GM11168 (cell line): ENCODE measurements at regions not wholly inside any gene's neighbourhood (a gene's known extent, or its start where the extent isn't known, plus 50 kb on each side); places are given as distances from the start of the nearest gene placed in this dataset.

Experiments
- in situ Hi-C: fragments of 300-500 bp; cut with MboI; formaldehyde crosslinking; loops from one replicate; pipeline ENCODE4 v1.12.0; 2022; ENCODE audit warnings: low sequenced_read_pairs; ENCODE audit not compliant: unreplicated experiment

- in situ Hi-C loops: loop anchor here (25.0 kb wide), 1 partner anchor 882 kb away; no protein-coding TSS in a partner anchor
These were observed 1107.5 kb upstream of the B3GALT2 start for GRCh38 chr1:194293851-194294405.

GRCh38 chr1:194292966-194293365, 1106.6 kb upstream of the B3GALT2 start:
- in situ Hi-C loops: loop anchor here (25.0 kb wide), 1 partner anchor 881 kb away; no protein-coding TSS in a partner anchor

- in situ Hi-C loops: loop anchor here (25.0 kb wide), 1 partner anchor 877 kb away; no protein-coding TSS in a partner anchor
These were observed 1103.3 kb upstream of the B3GALT2 start for GRCh38 chr1:194289569-194290266.

GRCh38 chr1:194288238-194288637, 1101.8 kb upstream of the B3GALT2 start:
- in situ Hi-C loops: loop anchor here (25.0 kb wide), 1 partner anchor 876 kb away; no protein-coding TSS in a partner anchor

- in situ Hi-C loops: loop anchor here (25.0 kb wide), 1 partner anchor 869 kb away; no protein-coding TSS in a partner anchor
These were observed 1095.0 kb upstream of the B3GALT2 start for GRCh38 chr1:194281376-194281775.

GRCh38 chr1:194280463-194280862, 1094.0 kb upstream of the B3GALT2 start:
- in situ Hi-C loops: loop anchor here (25.0 kb wide), 1 partner anchor 868 kb away; no protein-coding TSS in a partner anchor

GRCh38 chr1:194279975-194280374, 1093.6 kb upstream of the B3GALT2 start:
- in situ Hi-C loops: loop anchor here (25.0 kb wide), 1 partner anchor 868 kb away; no protein-coding TSS in a partner anchor

- in situ Hi-C loops: loop anchor here (25.0 kb wide), 1 partner anchor 866 kb away; no protein-coding TSS in a partner anchor
These were observed 1091.5 kb upstream of the B3GALT2 start for GRCh38 chr1:194277927-194278326.

- in situ Hi-C loops: no loop called here
These were observed 1087.2 kb upstream of the B3GALT2 start for GRCh38 chr1:194273660-194274059.

- in situ Hi-C loops: no loop called here
These were observed 1082.4 kb upstream of the B3GALT2 start for GRCh38 chr1:194268839-194269238.

GRCh38 chr1:194267021-194267420, 1080.6 kb upstream of the B3GALT2 start:
- in situ Hi-C loops: no loop called here

GRCh38 chr1:194256010-194256409, 1069.6 kb upstream of the B3GALT2 start:
- in situ Hi-C loops: no loop called here

GRCh38 chr1:194252199-194252598, 1065.8 kb upstream of the B3GALT2 start:
- in situ Hi-C loops: no loop called here

GRCh38 chr1:194241215-194241614, 1054.8 kb upstream of the B3GALT2 start:
- in situ Hi-C loops: no loop called here

- in situ Hi-C loops: no loop called here
These were observed 1046.7 kb upstream of the B3GALT2 start for GRCh38 chr1:194233069-194233468.

GRCh38 chr1:194230351-194231144, 1044.1 kb upstream of the B3GALT2 start:
- in situ Hi-C loops: no loop called here

- in situ Hi-C loops: no loop called here
These were observed 1042.0 kb upstream of the B3GALT2 start for GRCh38 chr1:194228427-194228826.

- in situ Hi-C loops: no loop called here
These were observed 1040.7 kb upstream of the B3GALT2 start for GRCh38 chr1:194227161-194227560.

GRCh38 chr1:194225821-194226220, 1039.4 kb upstream of the B3GALT2 start:
- in situ Hi-C loops: no loop called here

GRCh38 chr1:194223596-194223995, 1037.2 kb upstream of the B3GALT2 start:
- in situ Hi-C loops: no loop called here

GRCh38 chr1:194215448-194215847, 1029.0 kb upstream of the B3GALT2 start:
- in situ Hi-C loops: no loop called here
